Gastroesophageal sphincter (tissue), 3 donors: ENCODE measurements at regions not wholly inside any gene's neighbourhood (a gene's known extent, or its start where the extent isn't known, plus 50 kb on each side); places are given as distances from the start of the nearest gene placed in this dataset.

ENCODE experiments used
- POLR2AphosphoS5 ChIP-seq: sonication (generic); formaldehyde crosslinking; IDR thresholded peaks from one replicate; pipeline ENCODE4 v1.6.1; 2017; ENCODE audit warnings: antibody characterized with exemption
- TF ChIP-seq, protein P1 (sequence below), 4 experiments: fragments of 200-600 bp in 2 of 4; fragments of 450-650 bp in 2 of 4; sonication (generic) in 1 of 4; IDR thresholded peaks; one replicate each; pipeline ENCODE4 v1.5.1; 2017 to 2019; ENCODE audit warnings: antibody characterized with exemption in 4 of 4, mild to moderate bottlenecking in 2 of 4, moderate library complexity in 2 of 4

DNA sequence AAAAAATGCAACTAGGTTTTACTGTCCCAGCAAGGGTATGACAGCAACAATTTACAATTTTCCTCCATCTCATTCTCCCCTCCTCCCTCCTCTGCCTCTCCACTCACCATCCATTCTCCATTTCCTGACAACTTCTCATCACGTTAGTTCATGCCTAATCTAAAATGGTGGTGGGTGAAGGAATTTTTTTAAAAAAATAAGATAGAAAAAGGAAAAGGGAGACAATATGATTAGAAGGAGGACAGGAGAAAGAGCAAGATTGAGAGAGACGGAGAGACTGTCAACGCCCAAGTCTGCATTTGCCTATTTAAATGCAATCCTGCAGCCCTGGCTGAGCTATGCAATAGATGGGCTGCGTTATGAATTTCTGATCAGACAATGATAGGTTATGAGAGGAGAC, 380.7 kb upstream of the PSMD7 start:
- no peak for TF ChIP-seq POLR2AphosphoS5
- TF ChIP-seq, protein P1, sequence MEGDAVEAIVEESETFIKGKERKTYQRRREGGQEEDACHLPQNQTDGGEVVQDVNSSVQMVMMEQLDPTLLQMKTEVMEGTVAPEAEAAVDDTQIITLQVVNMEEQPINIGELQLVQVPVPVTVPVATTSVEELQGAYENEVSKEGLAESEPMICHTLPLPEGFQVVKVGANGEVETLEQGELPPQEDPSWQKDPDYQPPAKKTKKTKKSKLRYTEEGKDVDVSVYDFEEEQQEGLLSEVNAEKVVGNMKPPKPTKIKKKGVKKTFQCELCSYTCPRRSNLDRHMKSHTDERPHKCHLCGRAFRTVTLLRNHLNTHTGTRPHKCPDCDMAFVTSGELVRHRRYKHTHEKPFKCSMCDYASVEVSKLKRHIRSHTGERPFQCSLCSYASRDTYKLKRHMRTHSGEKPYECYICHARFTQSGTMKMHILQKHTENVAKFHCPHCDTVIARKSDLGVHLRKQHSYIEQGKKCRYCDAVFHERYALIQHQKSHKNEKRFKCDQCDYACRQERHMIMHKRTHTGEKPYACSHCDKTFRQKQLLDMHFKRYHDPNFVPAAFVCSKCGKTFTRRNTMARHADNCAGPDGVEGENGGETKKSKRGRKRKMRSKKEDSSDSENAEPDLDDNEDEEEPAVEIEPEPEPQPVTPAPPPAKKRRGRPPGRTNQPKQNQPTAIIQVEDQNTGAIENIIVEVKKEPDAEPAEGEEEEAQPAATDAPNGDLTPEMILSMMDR (IDR thresholded peaks at IDR 0.05): no peak
